Suprapubic skin (tissue), 3 donors: ENCODE measurements at regions not wholly inside any gene's neighbourhood (a gene's known extent, or its start where the extent isn't known, plus 50 kb on each side); places are given as distances from the start of the nearest gene placed in this dataset.

Experiments
- CTCF ChIP-seq, 2 donors: fragments of 200-600 bp in 1 of 2; fragments of 450-650 bp in 1 of 2; sonication (generic) in 1 of 2; IDR thresholded peaks; one replicate each; pipeline ENCODE4 v1.5.1; 2016 to 2019; ENCODE audit warnings: antibody characterized with exemption in 2 of 2, mild to moderate bottlenecking in 1 of 2, moderate library complexity in 1 of 2
- EP300 ChIP-seq: sonication (generic); formaldehyde crosslinking; IDR thresholded peaks from one replicate; pipeline ENCODE4 v1.6.1; 2017; ENCODE audit warnings: antibody characterized with exemption

- TF ChIP-seq CTCF (IDR thresholded peaks at IDR 0.05) (no peak), EP300 (no peak)
Observed at GRCh38 chr13:89708013-89708412, 1639.5 kb upstream of the MIR17HG start.
